Ovary (tissue), 7 donors: ENCODE measurements at regions not wholly inside any gene's neighbourhood (a gene's known extent, or its start where the extent isn't known, plus 50 kb on each side); places are given as distances from the start of the nearest gene placed in this dataset.

Experiments
- DNase-seq, 5 donors: peaks; one replicate each; pipeline ENCODE4 v3.0.0-alpha.2; 2019 to 2020
- H3K27ac ChIP-seq, 2 donors: fragments of 200-600 bp; one replicate each; pipeline versions ENCODE4 v1.5.1 to v1.8.0; 2019 to 2022
- H3K27me3 ChIP-seq: fragments of 200-600 bp; one replicate; pipeline ENCODE4 v1.8.0; 2022
- H3K36me3 ChIP-seq: fragments of 200-600 bp; sonication (generic); one replicate; pipeline ENCODE4 v1.5.1; 2019
- H3K4me1 ChIP-seq: one replicate; pipeline ENCODE4 v1.8.1; 2013; ENCODE audit warnings: mild to moderate bottlenecking, moderate library complexity; ENCODE audit not compliant: insufficient read depth
- H3K4me3 ChIP-seq: fragments of 200-600 bp; sonication (generic); one replicate; pipeline ENCODE4 v1.5.1; 2017
- H3K9me3 ChIP-seq, 2 donors: fragments of 200-600 bp in 1 of 2; sonication (generic) in 1 of 2; one replicate each; pipeline versions ENCODE4 v1.5.1 to v1.8.1; 2013 to 2019; ENCODE audit warnings: mild to moderate bottlenecking in 1 of 2, moderate library complexity in 1 of 2
- EP300 ChIP-seq: sonication (generic); formaldehyde crosslinking; IDR thresholded peaks from one replicate; pipeline ENCODE4 v1.6.1; 2017; ENCODE audit warnings: antibody characterized with exemption
- POLR2A ChIP-seq: fragments of 450-650 bp; IDR thresholded peaks from one replicate; pipeline ENCODE4 v1.6.1; 2017; ENCODE audit warnings: antibody characterized with exemption, mild to moderate bottlenecking, moderate library complexity
- WGBS, 3 donors: extraction: QIAGEN DNeasy Blood & Tissue Kit in 1 of 3; methylation state at CpG; one replicate each; pipeline versions ENCODE4 v1.1.5 to v1.1.7; 2013 to 2017; 5-methylcytosine and 5-hydroxymethylcytosine counted together
- intact Hi-C, 4 donors: fragments of 100-400 bp; cut with DNase I; formaldehyde crosslinking; loops; one replicate each; pipeline versions ENCODE4 v1.11.0 to v1.15.1; 2022 to 2023
- TF ChIP-seq, protein P1 (sequence below), 3 donors: fragments of 450-650 bp in 2 of 3; fragments of 200-600 bp in 1 of 3; IDR thresholded peaks; one replicate each; pipeline versions ENCODE4 v1.5.1 to v1.8.0; 2016 to 2022; ENCODE audit warnings: antibody characterized with exemption in 3 of 3, mild to moderate bottlenecking in 1 of 3
- donor health status: DM: no; HTN: no; CAD: no; lungs with moderate emphysema.
- donor health status: DM: no; HTN: no; CAD: no.
- donor health status: Bipolar disorder and iron deficiency.
- donor health status: DM: no; HTN: no; CAD: no.
- donor health status: DM: yes; HTN: yes; CAD: no.

DNA sequence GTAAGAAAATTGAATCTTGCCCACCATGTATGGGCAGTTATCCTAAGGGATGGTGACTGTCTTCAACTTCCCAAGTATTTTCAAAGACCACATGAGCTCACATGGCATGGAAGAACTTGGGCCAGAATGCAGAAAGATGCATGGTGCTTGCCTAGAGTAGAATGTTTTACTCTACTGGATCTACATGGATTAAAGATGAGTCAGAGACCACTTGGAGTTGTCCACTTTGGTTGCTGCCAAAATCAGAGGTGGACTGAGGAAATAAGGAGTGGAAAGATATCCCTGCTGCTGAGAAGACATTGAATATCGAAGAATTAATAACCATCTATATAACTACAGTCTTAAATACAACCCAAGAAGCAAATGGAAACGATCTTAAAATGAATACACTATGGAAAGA is 498.1 kb downstream of the NLGN4X start:
- Histone ChIP-seq H3K4me3 (no peak overlapping the region), H3K4me1 (no peaks in the 10 kb centered on the region), H3K36me3 (no peaks in the 10 kb centered on the region), H3K27ac (no peak overlapping the region), H3K27me3 (no peaks in the 10 kb centered on the region), H3K9me3 (no peaks in the 10 kb centered on the region)
- 40 to 75% (median 40%) methylated on average over 2 of the region's 2 CpGs for WGBS, 3 donors
- intact Hi-C loops: no loop called here
- DNase-seq: no peak
- TF ChIP-seq POLR2A (no peak), EP300 (no peak)
- TF ChIP-seq, protein P1, sequence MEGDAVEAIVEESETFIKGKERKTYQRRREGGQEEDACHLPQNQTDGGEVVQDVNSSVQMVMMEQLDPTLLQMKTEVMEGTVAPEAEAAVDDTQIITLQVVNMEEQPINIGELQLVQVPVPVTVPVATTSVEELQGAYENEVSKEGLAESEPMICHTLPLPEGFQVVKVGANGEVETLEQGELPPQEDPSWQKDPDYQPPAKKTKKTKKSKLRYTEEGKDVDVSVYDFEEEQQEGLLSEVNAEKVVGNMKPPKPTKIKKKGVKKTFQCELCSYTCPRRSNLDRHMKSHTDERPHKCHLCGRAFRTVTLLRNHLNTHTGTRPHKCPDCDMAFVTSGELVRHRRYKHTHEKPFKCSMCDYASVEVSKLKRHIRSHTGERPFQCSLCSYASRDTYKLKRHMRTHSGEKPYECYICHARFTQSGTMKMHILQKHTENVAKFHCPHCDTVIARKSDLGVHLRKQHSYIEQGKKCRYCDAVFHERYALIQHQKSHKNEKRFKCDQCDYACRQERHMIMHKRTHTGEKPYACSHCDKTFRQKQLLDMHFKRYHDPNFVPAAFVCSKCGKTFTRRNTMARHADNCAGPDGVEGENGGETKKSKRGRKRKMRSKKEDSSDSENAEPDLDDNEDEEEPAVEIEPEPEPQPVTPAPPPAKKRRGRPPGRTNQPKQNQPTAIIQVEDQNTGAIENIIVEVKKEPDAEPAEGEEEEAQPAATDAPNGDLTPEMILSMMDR (IDR thresholded peaks at IDR 0.05): no peak

DNA sequence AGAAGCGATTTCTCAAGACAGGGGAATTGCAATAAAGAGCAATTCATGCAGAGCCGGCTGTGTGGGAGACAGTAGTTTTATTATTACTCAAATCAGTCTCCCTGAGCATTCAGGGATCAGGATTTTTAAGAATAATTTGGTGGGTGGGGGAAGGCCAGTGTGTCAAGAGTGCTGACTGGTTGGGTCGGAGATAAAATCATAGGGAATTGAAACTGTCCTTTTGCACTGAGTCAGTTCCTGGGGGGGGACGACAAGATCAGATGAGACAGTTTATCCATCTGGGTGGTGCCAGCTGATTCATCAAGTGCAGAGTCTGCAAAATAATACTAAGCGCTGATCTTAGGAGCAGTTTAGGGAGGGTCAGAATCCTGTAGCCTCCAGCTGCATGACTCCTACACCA is 502.4 kb downstream of the NLGN4X start:
- DNase-seq: no peak
- H3K4me1 ChIP-seq: no peaks in the 10 kb centered on the region
- H3K36me3 ChIP-seq: no peaks in the 10 kb centered on the region
- 63 to 72% (median 63%) methylated on average over 5 of the region's 5 CpGs for WGBS, 3 donors
- TF ChIP-seq POLR2A: no peak
- TF ChIP-seq, protein P1 (IDR thresholded peaks at IDR 0.05): no peak
- no peak for TF ChIP-seq EP300
- no peak overlapping the region for H3K27ac ChIP-seq
- H3K4me3 ChIP-seq: no peak overlapping the region
- no peaks in the 10 kb centered on the region for H3K9me3 ChIP-seq
- H3K27me3 ChIP-seq: no peaks in the 10 kb centered on the region
- intact Hi-C loops: no loop called here

DNA sequence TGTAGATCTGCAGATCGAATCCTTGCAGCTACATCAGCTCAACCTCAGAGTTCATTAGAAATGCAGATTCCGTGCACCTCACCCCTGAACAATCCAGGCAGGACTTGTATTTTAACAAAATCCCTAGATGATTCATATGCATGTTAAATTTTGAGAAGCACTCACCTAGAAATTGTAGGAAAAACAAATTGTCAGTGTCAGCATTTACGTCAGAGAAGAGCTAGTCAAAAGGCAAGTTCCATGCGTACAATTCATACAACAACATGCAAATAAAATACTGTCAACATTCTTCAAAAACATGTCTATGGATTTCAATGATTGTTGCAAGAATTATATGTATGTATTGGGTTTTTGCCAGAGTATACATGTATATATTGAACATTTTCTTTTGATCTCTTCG is 504.5 kb downstream of the NLGN4X start:
- no peaks in the 10 kb centered on the region for H3K4me1 ChIP-seq
- TF ChIP-seq, protein P1 (IDR thresholded peaks at IDR 0.05): no peak
- TF ChIP-seq POLR2A: no peak
- no peak for TF ChIP-seq EP300
- no peaks in the 10 kb centered on the region for H3K27me3 ChIP-seq
- no peaks in the 10 kb centered on the region for H3K36me3 ChIP-seq
- H3K9me3 ChIP-seq: no peaks in the 10 kb centered on the region
- no peak for DNase-seq
- intact Hi-C loops: no loop called here
- 87 to 89% (median 89%) methylated on average over 5 of the region's 5 CpGs for WGBS, 3 donors
- no peak overlapping the region for H3K4me3 ChIP-seq
- no peak overlapping the region for H3K27ac ChIP-seq

DNA sequence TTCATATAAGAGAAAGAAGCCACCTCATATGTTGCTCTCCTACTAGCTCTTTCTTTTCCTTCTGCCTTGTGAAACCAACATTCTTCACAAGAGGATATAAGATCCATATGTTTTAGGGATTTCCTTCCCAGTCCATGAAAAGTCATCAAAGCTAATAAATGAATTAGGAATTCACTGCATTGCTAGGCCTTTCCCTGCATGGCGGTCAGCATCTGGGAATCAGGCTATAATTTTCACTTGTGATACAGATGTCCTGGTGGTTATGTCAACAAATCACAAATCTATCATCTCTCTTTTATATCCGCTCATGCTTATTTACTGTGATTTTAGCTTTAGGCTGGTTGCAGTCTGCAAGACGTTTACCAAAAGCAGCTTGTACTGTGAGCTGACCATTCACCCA is 510.0 kb downstream of the NLGN4X start:
- 66 to 71% (median 67%) methylated on average over 3 of the region's 3 CpGs for WGBS, 3 donors

DNA sequence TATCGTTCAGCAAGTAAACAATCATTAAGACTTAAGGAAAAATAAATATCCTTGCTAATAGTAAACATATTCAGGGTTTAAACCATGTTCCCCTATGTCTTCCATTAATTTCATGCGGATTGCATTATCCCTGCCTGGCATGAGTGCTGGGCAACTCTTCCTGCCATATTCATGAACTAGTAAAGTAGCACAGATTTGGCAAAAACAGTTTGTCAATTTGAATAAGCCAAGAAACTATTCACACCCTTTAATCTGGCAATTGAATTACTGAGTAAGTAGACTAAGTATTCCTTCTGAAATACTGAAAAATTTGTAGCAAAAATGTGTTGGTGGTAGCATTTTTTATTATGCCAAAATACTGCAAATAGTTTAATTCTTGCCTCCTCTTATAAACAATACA is 512.0 kb downstream of the NLGN4X start:
- Histone ChIP-seq H3K27ac (no peak overlapping the region), H3K4me3 (no peak overlapping the region), H3K36me3 (no peaks in the 10 kb centered on the region), H3K9me3 (no peaks in the 10 kb centered on the region), H3K4me1 (no peaks in the 10 kb centered on the region), H3K27me3 (no peaks in the 10 kb centered on the region)
- intact Hi-C loops: no loop called here
- DNase-seq: no peak
- 58 to 73% (median 69%) methylated on average over 2 of the region's 2 CpGs for WGBS, 3 donors
- TF ChIP-seq, protein P1 (IDR thresholded peaks at IDR 0.05): no peak
- TF ChIP-seq POLR2A: no peak
- TF ChIP-seq EP300: no peak

More for the DNA sequence above, 510.0 kb downstream of the NLGN4X start:
- Histone ChIP-seq H3K9me3 (no peaks in the 10 kb centered on the region), H3K4me1 (no peaks in the 10 kb centered on the region), H3K4me3 (no peak overlapping the region), H3K27me3 (no peaks in the 10 kb centered on the region), H3K27ac (no peak overlapping the region), H3K36me3 (no peaks in the 10 kb centered on the region)
- TF ChIP-seq POLR2A (no peak), EP300 (no peak)
- DNase-seq: no peak
- intact Hi-C loops: loop anchor here in 1 of 4 donors (1.0 kb wide), 1 partner anchor 27 kb away; no protein-coding TSS in a partner anchor
